Mesenchymal stem cell (in vitro differentiated cells and primary cell): ENCODE measurements at regions not wholly inside any gene's neighbourhood (a gene's known extent, or its start where the extent isn't known, plus 50 kb on each side); places are given as distances from the start of the nearest gene placed in this dataset.

Experiments used
- DNase-seq: peaks from one replicate; pipeline ENCODE4 v3.0.0-alpha.2; 2013
- H2AFZ ChIP-seq: one replicate; pipeline ENCODE4 v1.6.1; 2013; ENCODE audit warnings: low read depth, mild to moderate bottlenecking, control low read depth, inconsistent platforms, low read length, moderate library complexity
- H2AK5ac ChIP-seq: 2 replicates; pipeline ENCODE4 v1.6.1; 2013; ENCODE audit warnings: low read length, moderate library complexity, mild to moderate bottlenecking, inconsistent platforms; ENCODE audit not compliant: severe bottlenecking
- H2BK120ac ChIP-seq: one replicate; pipeline ENCODE4 v1.6.1; 2013; ENCODE audit warnings: low read depth, mild to moderate bottlenecking, inconsistent platforms, low read length, moderate library complexity
- H2BK12ac ChIP-seq, 2 experiments: one replicate each; pipeline ENCODE4 v1.6.1; 2013; ENCODE audit warnings: inconsistent platforms in 2 of 2, low read length in 2 of 2, mild to moderate bottlenecking in 2 of 2, moderate library complexity in 2 of 2, control low read depth in 1 of 2
- H2BK15ac ChIP-seq: one replicate; pipeline ENCODE4 v1.6.1; 2013; ENCODE audit warnings: mild to moderate bottlenecking, low read depth, inconsistent platforms; ENCODE audit not compliant: poor library complexity, severe bottlenecking
- H2BK5ac ChIP-seq: 2 replicates; pipeline ENCODE4 v1.6.1; 2013; ENCODE audit warnings: low read depth, mild to moderate bottlenecking, low read length, control low read depth, inconsistent platforms; ENCODE audit not compliant: poor library complexity, severe bottlenecking
- H3K14ac ChIP-seq, 2 experiments: one replicate each; pipeline ENCODE4 v1.6.1; 2013; ENCODE audit warnings: inconsistent platforms in 2 of 2, low read length in 2 of 2, control low read depth in 1 of 2, mild to moderate bottlenecking in 1 of 2, moderate library complexity in 1 of 2
- H3K18ac ChIP-seq, 2 experiments: one replicate each; pipeline ENCODE4 v1.6.1; 2013; ENCODE audit warnings: inconsistent platforms in 2 of 2, low read length in 2 of 2, control low read depth in 1 of 2, low read depth in 1 of 2, mild to moderate bottlenecking in 1 of 2
- H3K23ac ChIP-seq, 2 experiments: one replicate each; pipeline ENCODE4 v1.6.1; 2013; ENCODE audit warnings: inconsistent platforms in 2 of 2, low read length in 2 of 2, mild to moderate bottlenecking in 2 of 2, moderate library complexity in 2 of 2, control low read depth in 1 of 2
- H3K27ac ChIP-seq: 2 replicates; pipeline ENCODE4 v1.5.1; 2013; ENCODE audit warnings: mild to moderate bottlenecking, moderate library complexity, low read length, control low read depth, inconsistent platforms; ENCODE audit not compliant: poor library complexity, severe bottlenecking
- H3K27me3 ChIP-seq, 2 experiments: 2 replicates each; pipeline versions ENCODE4 v1.6.1 to v1.7.0; 2013; ENCODE audit warnings: low read length in 2 of 2, mild to moderate bottlenecking in 2 of 2, moderate library complexity in 2 of 2, control low read depth in 1 of 2, inconsistent platforms in 1 of 2; ENCODE audit not compliant: control insufficient read depth in 1 of 2, insufficient read depth in 1 of 2
- H3K36me3 ChIP-seq, 2 experiments: 2 replicates each; pipeline versions ENCODE4 v1.6.1 to v1.7.0; 2013; ENCODE audit warnings: low read length in 2 of 2, control low read depth in 1 of 2, inconsistent platforms in 1 of 2, low read depth in 1 of 2, mild to moderate bottlenecking in 1 of 2; ENCODE audit not compliant: insufficient read depth in 2 of 2, control insufficient read depth in 1 of 2
- H3K4ac ChIP-seq, 2 experiments: one replicate each; pipeline ENCODE4 v1.6.1; 2013; ENCODE audit warnings: inconsistent platforms in 2 of 2, low read length in 2 of 2, mild to moderate bottlenecking in 2 of 2, moderate library complexity in 2 of 2, control low read depth in 1 of 2, low read depth in 1 of 2
- H3K4me1 ChIP-seq: 2 replicates; pipeline ENCODE4 v1.6.1; 2013; ENCODE audit warnings: low read depth, low read length, control low read depth; ENCODE audit not compliant: control insufficient read depth, insufficient read depth
- H3K4me2 ChIP-seq: 2 replicates; pipeline ENCODE4 v1.6.1; 2013; ENCODE audit warnings: low read length, mild to moderate bottlenecking, inconsistent platforms; ENCODE audit not compliant: poor library complexity, severe bottlenecking
- H3K4me3 ChIP-seq, 2 experiments: 2 replicates each; pipeline versions ENCODE4 v1.5.1 to v1.7.0; 2013; ENCODE audit warnings: low read length in 2 of 2, mild to moderate bottlenecking in 2 of 2, control low read depth in 1 of 2, low read depth in 1 of 2; ENCODE audit not compliant: insufficient read depth in 1 of 2
- H3K79me1 ChIP-seq: replicated peaks from 2 replicates; pipeline ENCODE4 v1.6.1; 2013; ENCODE audit warnings: mild to moderate bottlenecking, control low read depth, low read length, inconsistent platforms; ENCODE audit not compliant: poor library complexity, severe bottlenecking
- H3K9ac ChIP-seq: 2 replicates; pipeline ENCODE4 v1.7.0; 2013; ENCODE audit warnings: mild to moderate bottlenecking, low read length, moderate library complexity
- H3K9me3 ChIP-seq: 2 replicates; pipeline ENCODE4 v1.7.0; 2013; ENCODE audit warnings: mild to moderate bottlenecking, low read length; ENCODE audit not compliant: control insufficient read depth
- H4K8ac ChIP-seq: one replicate; pipeline ENCODE4 v1.6.1; 2013; ENCODE audit warnings: inconsistent platforms, mild to moderate bottlenecking, low read length, moderate library complexity
- H4K91ac ChIP-seq: one replicate; pipeline ENCODE4 v1.6.1; 2013; ENCODE audit warnings: mild to moderate bottlenecking, low read length, inconsistent platforms
- WGBS: methylation state at CpG from one replicate; pipeline ENCODE4 v1.1.7; 2013; ENCODE audit warnings: mixed read lengths; 5-methylcytosine and 5-hydroxymethylcytosine counted together

- no peaks in the 10 kb centered on the region for H3K36me3 ChIP-seq
- no peak overlapping the region for H2BK5ac ChIP-seq
- H3K18ac ChIP-seq = no peak overlapping the region
- WGBS = no CpG with 5 or more reads among the region's 2 CpGs
- H3K4me3 ChIP-seq = no peak overlapping the region
- H3K27me3 ChIP-seq = no peaks in the 10 kb centered on the region
- no peak overlapping the region for H3K9ac ChIP-seq
- H3K14ac ChIP-seq = no peak overlapping the region
- H4K8ac ChIP-seq = no peak overlapping the region
- H3K79me1 ChIP-seq = no peaks in the 10 kb centered on the region
- H3K4me1 ChIP-seq = no peaks in the 10 kb centered on the region
- no peak overlapping the region for H2BK15ac ChIP-seq
- no peak overlapping the region for H3K23ac ChIP-seq
- H3K9me3 ChIP-seq = peaks cover 14% of the 10 kb centered on the region
- H3K27ac ChIP-seq = no peak overlapping the region
- H3K4me2 ChIP-seq = no peak overlapping the region
- no peak overlapping the region for H2AFZ ChIP-seq
- no peak overlapping the region for H2BK120ac ChIP-seq
- no peak overlapping the region for H4K91ac ChIP-seq
- no peak overlapping the region for H3K4ac ChIP-seq
- no peak overlapping the region for H2BK12ac ChIP-seq
- DNase-seq = no peak
- no peak overlapping the region for H2AK5ac ChIP-seq
Observed at GRCh38 chr1:239244084-239244483, 142.3 kb upstream of the CHRM3 start.

- WGBS = 39% methylated on average over 2 of the region's 2 CpGs
- H3K4me3 ChIP-seq = no peak overlapping the region
- H3K9me3 ChIP-seq = peaks cover 14% of the 10 kb centered on the region
- no peaks in the 10 kb centered on the region for H3K4me1 ChIP-seq
- no peak overlapping the region for H4K8ac ChIP-seq
- H3K27ac ChIP-seq = no peak overlapping the region
- H3K23ac ChIP-seq = no peak overlapping the region
- H2BK120ac ChIP-seq = no peak overlapping the region
- H3K4ac ChIP-seq = no peak overlapping the region
- no peak overlapping the region for H2BK12ac ChIP-seq
- H2BK5ac ChIP-seq = no peak overlapping the region
- no peak for DNase-seq
- H3K36me3 ChIP-seq = no peaks in the 10 kb centered on the region
- H3K27me3 ChIP-seq = no peaks in the 10 kb centered on the region
- H3K18ac ChIP-seq = no peak overlapping the region
- H4K91ac ChIP-seq = no peak overlapping the region
- H2BK15ac ChIP-seq = no peak overlapping the region
- H2AK5ac ChIP-seq = no peak overlapping the region
- H3K14ac ChIP-seq = no peak overlapping the region
- H3K4me2 ChIP-seq = no peak overlapping the region
- no peak overlapping the region for H3K9ac ChIP-seq
- H2AFZ ChIP-seq = no peak overlapping the region
- no peaks in the 10 kb centered on the region for H3K79me1 ChIP-seq
Observed at GRCh38 chr1:239243006-239243405, 143.4 kb upstream of the CHRM3 start.

DNA sequence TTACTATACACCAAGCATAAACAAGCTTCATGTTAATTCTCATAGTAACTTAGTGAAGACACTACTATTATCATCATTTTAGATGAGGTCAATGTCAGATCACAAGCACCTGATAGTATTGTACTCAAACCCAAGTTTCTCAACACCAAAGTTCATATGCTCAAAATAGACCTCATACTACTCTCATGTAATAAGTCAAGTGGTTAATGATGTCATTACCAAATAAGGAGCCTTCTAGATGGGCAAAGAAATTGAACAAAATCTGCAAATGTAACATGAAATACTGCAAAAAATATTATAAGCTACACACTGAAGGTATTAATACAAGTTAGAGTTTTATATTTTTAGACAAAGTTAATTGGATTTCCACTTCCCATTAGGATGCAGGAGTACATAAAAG lies 144.0 kb upstream of the CHRM3 start:
- Histone ChIP-seq H4K91ac (no peak overlapping the region), H2AFZ (no peak overlapping the region), H3K9ac (no peak overlapping the region), H2BK5ac (no peak overlapping the region), H3K27ac (no peak overlapping the region), H2BK120ac (no peak overlapping the region), H3K27me3 (no peaks in the 10 kb centered on the region), H3K14ac (no peak overlapping the region), H3K4me2 (no peak overlapping the region), H3K4me1 (no peaks in the 10 kb centered on the region), H3K18ac (no peak overlapping the region), H3K36me3 (no peaks in the 10 kb centered on the region), H4K8ac (no peak overlapping the region), H3K9me3 (peaks cover 14% of the 10 kb centered on the region), H2BK15ac (no peak overlapping the region), H3K79me1 (no peaks in the 10 kb centered on the region), H3K4me3 (no peak overlapping the region), H3K4ac (no peak overlapping the region), H2AK5ac (no peak overlapping the region), H3K23ac (no peak overlapping the region), H2BK12ac (no peak overlapping the region)
- DNase-seq = no peak

DNA sequence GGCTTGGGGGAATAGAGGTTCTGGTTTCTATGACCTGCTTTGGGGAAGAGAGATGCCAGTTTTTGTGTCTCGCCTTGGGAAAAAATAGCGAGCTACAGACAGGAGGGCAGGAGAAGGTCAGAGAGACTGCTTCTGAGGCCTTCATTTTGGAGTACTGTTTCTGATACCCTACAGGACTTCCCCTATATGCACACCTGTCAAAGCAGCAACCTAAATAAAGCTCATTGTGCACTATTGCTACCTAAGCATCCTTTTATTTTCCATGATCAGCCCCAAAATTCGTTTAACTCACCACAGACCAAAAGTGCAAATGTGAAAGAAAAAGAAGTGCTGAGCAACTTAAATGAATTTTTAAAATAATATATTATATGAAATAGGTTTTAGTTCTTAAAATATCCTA lies 145.6 kb upstream of the CHRM3 start:
- Histone ChIP-seq H3K4me2 (no peak overlapping the region), H2AK5ac (no peak overlapping the region), H3K4ac (no peak overlapping the region), H3K18ac (no peak overlapping the region), H3K14ac (no peak overlapping the region), H2BK5ac (no peak overlapping the region), H3K9me3 (peaks cover 14% of the 10 kb centered on the region), H3K4me3 (no peak overlapping the region), H3K79me1 (no peaks in the 10 kb centered on the region), H3K9ac (no peak overlapping the region), H3K36me3 (no peaks in the 10 kb centered on the region), H2BK12ac (no peak overlapping the region), H4K8ac (no peak overlapping the region), H3K23ac (no peak overlapping the region), H3K27ac (no peak overlapping the region), H2BK120ac (no peak overlapping the region), H3K4me1 (no peaks in the 10 kb centered on the region), H4K91ac (no peak overlapping the region), H3K27me3 (no peaks in the 10 kb centered on the region), H2AFZ (no peak overlapping the region), H2BK15ac (no peak overlapping the region)
- WGBS = 93% methylated on average over 2 of the region's 3 CpGs
- DNase-seq = no peak
